CD1c-positive myeloid dendritic cell (primary cell): ENCODE measurements at regions not wholly inside any gene's neighbourhood (a gene's known extent, or its start where the extent isn't known, plus 50 kb on each side); places are given as distances from the start of the nearest gene placed in this dataset.

Source experiments
- DNase-seq: peaks from one replicate; pipeline ENCODE4 v3.0.0-alpha.2; 2016; ENCODE audit errors: extremely low spot score

GRCh38 chr4:176627916-176628315 lies 164.8 kb downstream of the VEGFC start:
- no peak for DNase-seq

- no peak for DNase-seq
These were observed 161.1 kb downstream of the VEGFC start for GRCh38 chr4:176631611-176632010.
